H1 (cell line): ENCODE measurements at regions not wholly inside any gene's neighbourhood (a gene's known extent, or its start where the extent isn't known, plus 50 kb on each side); places are given as distances from the start of the nearest gene placed in this dataset.

Experiments
- CTCF ChIA-PET: fragments of 300-600 bp; sonication (Branson Sonifier 250); formaldehyde crosslinking; loops from one replicate; lab custom pipeline; 2021; ENCODE audit not compliant: partially characterized antibody; lab: Charles Lee
- POLR2A ChIA-PET: fragments of 300-600 bp; sonication (Branson Sonifier 250); formaldehyde crosslinking; loops from one replicate; lab custom pipeline; 2021; ENCODE audit warnings: inconsistent platforms; ENCODE audit not compliant: partially characterized antibody; lab: Charles Lee
- DNase-seq, 2 experiments: peaks; one replicate each; pipeline versions ENCODE4 v3.0.0 to v3.0.0-alpha.2; 2010 to 2022; ENCODE audit warnings: low spot score in 2 of 2, low read depth in 1 of 2, mixed read lengths in 1 of 2
- FAIRE-seq: peaks from 2 replicates; lab custom pipeline; 2011; peaks lifted over from hg19 to GRCh38; lab: Jason Lieb, UNC
- H2AFZ ChIP-seq: 2 replicates; pipeline ENCODE4 v1.8.1; 2012; ENCODE audit warnings: low read length, inconsistent platforms
- H2AK5ac ChIP-seq: 2 replicates; pipeline ENCODE4 v1.6.1; 2013; ENCODE audit warnings: low read depth, low read length
- H2BK120ac ChIP-seq: replicated peaks from 2 replicates; pipeline ENCODE3; 2013; ENCODE audit warnings: low read depth, low read length, inconsistent platforms
- H2BK12ac ChIP-seq: 2 replicates; pipeline ENCODE4 v1.6.1; 2013; ENCODE audit warnings: low read depth, low read length
- H2BK15ac ChIP-seq: 2 replicates; pipeline ENCODE4 v1.6.1; 2013; ENCODE audit warnings: low read length
- H2BK20ac ChIP-seq: 2 replicates; pipeline ENCODE4 v1.6.1; 2013; ENCODE audit warnings: low read length
- H2BK5ac ChIP-seq: 2 replicates; pipeline ENCODE4 v1.6.1; 2013; ENCODE audit warnings: low read depth, low read length
- H3K14ac ChIP-seq: 2 replicates; pipeline ENCODE4 v1.6.1; 2013; ENCODE audit warnings: inconsistent platforms; ENCODE audit not compliant: insufficient read length
- H3K18ac ChIP-seq: 2 replicates; pipeline ENCODE4 v1.6.1; 2013; ENCODE audit warnings: low read length; ENCODE audit errors: extremely low read depth
- H3K23ac ChIP-seq: 2 replicates; pipeline ENCODE4 v1.6.1; 2013; ENCODE audit warnings: inconsistent platforms; ENCODE audit not compliant: insufficient read length
- H3K23me2 ChIP-seq: 2 replicates; pipeline ENCODE4 v1.6.1; 2013; ENCODE audit warnings: low read depth, low read length
- H3K27ac ChIP-seq: 2 replicates; pipeline ENCODE4 v1.6.1; 2011; ENCODE audit warnings: low read depth, low read length, inconsistent platforms
- H3K27me3 ChIP-seq, 4 experiments: replicated peaks in 1 of 4; 1 replicate in 1 of 4; 2 replicates in 3 of 4; pipeline versions ENCODE4 v1.6.1 to v1.8.1; 2011 to 2013; ENCODE audit warnings: low read length in 3 of 4, mild to moderate bottlenecking in 3 of 4, inconsistent platforms in 2 of 4, mixed read lengths in 2 of 4, moderate library complexity in 1 of 4; ENCODE audit not compliant: control insufficient read depth in 3 of 4, insufficient read depth in 3 of 4; ENCODE audit errors: extremely low read depth in 1 of 4
- H3K36me3 ChIP-seq, 4 experiments: 2 replicates each; pipeline versions ENCODE4 v1.6.1 to v1.8.1; 2011 to 2013; ENCODE audit warnings: mild to moderate bottlenecking in 4 of 4, low read length in 3 of 4, moderate library complexity in 2 of 4, control low read depth in 1 of 4, inconsistent platforms in 1 of 4; ENCODE audit not compliant: insufficient read depth in 4 of 4, control insufficient read depth in 2 of 4
- H3K4ac ChIP-seq: replicated peaks from 2 replicates; pipeline ENCODE3; 2013; ENCODE audit warnings: low read length, low read depth, mixed read lengths, inconsistent platforms; ENCODE audit not compliant: insufficient read length
- H3K4me1 ChIP-seq, 4 experiments: replicated peaks in 1 of 4; 1 replicate in 1 of 4; 2 replicates in 3 of 4; pipeline versions ENCODE4 v1.6.1 to v1.8.1; 2011 to 2013; ENCODE audit warnings: low read length in 3 of 4, inconsistent platforms in 2 of 4, mixed read lengths in 1 of 4; ENCODE audit not compliant: insufficient read depth in 4 of 4, control insufficient read depth in 3 of 4
- H3K4me2 ChIP-seq, 2 experiments: 2 replicates each; pipeline versions ENCODE4 v1.6.1 to v1.8.1; 2011 to 2013; ENCODE audit warnings: low read depth in 2 of 2, low read length in 2 of 2, control low read depth in 1 of 2, inconsistent platforms in 1 of 2, mild to moderate bottlenecking in 1 of 2; ENCODE audit not compliant: insufficient read depth in 1 of 2
- H3K4me3 ChIP-seq, 4 experiments: fragments of 200-600, 300-600 bp in 1 of 4; sonication (generic), shearing (Covaris generic), sonication (Bioruptor Twin) in 1 of 4; 2 replicates each; pipeline versions ENCODE4 v1.5.1 to v1.8.1; 2011 to 2016; ENCODE audit warnings: low read length in 4 of 4, low read depth in 3 of 4, control low read depth in 2 of 4, inconsistent platforms in 2 of 4, mild to moderate bottlenecking in 2 of 4, mixed read lengths in 1 of 4, moderate library complexity in 1 of 4; ENCODE audit not compliant: insufficient read depth in 2 of 4; ENCODE audit errors: extremely low read depth in 1 of 4
- H3K56ac ChIP-seq: replicated peaks from 2 replicates; pipeline ENCODE3; 2013; ENCODE audit warnings: low read depth, mild to moderate bottlenecking, mixed read lengths, low read length, inconsistent platforms; ENCODE audit not compliant: insufficient read length
- H3K79me1 ChIP-seq: 2 replicates; pipeline ENCODE4 v1.6.1; 2013; ENCODE audit warnings: low read depth, low read length, control low read depth
- H3K79me2 ChIP-seq, 2 experiments: 2 replicates each; pipeline versions ENCODE4 v1.6.1 to v1.8.1; 2012 to 2013; ENCODE audit warnings: low read length in 2 of 2, mild to moderate bottlenecking in 2 of 2, inconsistent platforms in 1 of 2; ENCODE audit not compliant: insufficient read depth in 2 of 2, control insufficient read depth in 1 of 2
- H3K9ac ChIP-seq, 4 experiments: replicated peaks in 1 of 4; 1 replicate in 1 of 4; 2 replicates in 3 of 4; pipeline versions ENCODE4 v1.6.1 to v1.8.1; 2011 to 2013; ENCODE audit warnings: low read depth in 3 of 4, low read length in 3 of 4, control low read depth in 2 of 4, mild to moderate bottlenecking in 2 of 4, moderate library complexity in 2 of 4, inconsistent platforms in 1 of 4; ENCODE audit errors: extremely low read depth in 1 of 4
- H3K9me3 ChIP-seq, 2 experiments: 2 replicates each; pipeline versions ENCODE4 v1.6.1 to v1.8.1; 2012 to 2013; ENCODE audit warnings: mild to moderate bottlenecking in 2 of 2, moderate library complexity in 2 of 2, control low read depth in 1 of 2, inconsistent platforms in 1 of 2, low read depth in 1 of 2, low read length in 1 of 2, mixed read lengths in 1 of 2; ENCODE audit not compliant: insufficient read depth in 2 of 2
- H4K20me1 ChIP-seq, 2 experiments: replicated peaks in 1 of 2; 2 replicates each; pipeline versions ENCODE3 to v1.8.1; 2011 to 2013; ENCODE audit warnings: inconsistent platforms in 2 of 2, low read length in 2 of 2, mild to moderate bottlenecking in 1 of 2; ENCODE audit not compliant: insufficient read depth in 2 of 2, control insufficient read depth in 1 of 2
- H4K5ac ChIP-seq: 2 replicates; pipeline ENCODE4 v1.6.1; 2013; ENCODE audit warnings: low read length, low read depth, mixed read lengths, inconsistent platforms; ENCODE audit not compliant: insufficient read length
- H4K8ac ChIP-seq: 2 replicates; pipeline ENCODE4 v1.8.0; 2013; ENCODE audit warnings: mild to moderate bottlenecking, moderate library complexity, low read length, inconsistent platforms; ENCODE audit not compliant: insufficient read depth; ENCODE audit errors: extremely low read depth
- H4K91ac ChIP-seq: replicated peaks from 2 replicates; pipeline ENCODE3; 2013; ENCODE audit warnings: low read length, mixed read lengths, inconsistent platforms; ENCODE audit not compliant: insufficient read length
- BACH1 ChIP-seq: IDR thresholded peaks from 2 replicates; pipeline ENCODE4 v1.6.1; 2012; ENCODE audit warnings: low read length, improper control_type of control experiment
- CREB1 ChIP-seq: IDR thresholded peaks from 2 replicates; pipeline ENCODE4 v1.6.1; 2012; ENCODE audit warnings: inconsistent platforms
- EP300 ChIP-seq, 2 experiments: IDR thresholded peaks; 1 replicate in 1 of 2; 2 replicates in 1 of 2; pipeline ENCODE4 v1.6.1; 2011 to 2012; ENCODE audit warnings: low read depth in 2 of 2, low read length in 2 of 2, mild to moderate bottlenecking in 2 of 2, borderline replicate concordance in 1 of 2, inconsistent platforms in 1 of 2, moderate library complexity in 1 of 2
- GABPA ChIP-seq: IDR thresholded peaks from 2 replicates; pipeline ENCODE4 v1.6.1; 2011; ENCODE audit warnings: mild to moderate bottlenecking, low read length, moderate library complexity, borderline replicate concordance; ENCODE audit not compliant: insufficient read depth
- HDAC6 ChIP-seq: IDR thresholded peaks from one replicate; pipeline ENCODE4 v1.7.1; 2012; ENCODE audit warnings: low read depth, mild to moderate bottlenecking, inconsistent platforms, low read length, moderate library complexity
- KDM1A ChIP-seq: fragments of 200-600, 300-600 bp; sonication (generic); IDR thresholded peaks from 2 replicates; pipeline ENCODE4 v1.7.1; 2016; ENCODE audit warnings: mild to moderate bottlenecking, low read length, borderline replicate concordance
- MAX ChIP-seq: IDR thresholded peaks from 2 replicates; pipeline ENCODE4 v1.6.1; 2012; ENCODE audit warnings: inconsistent platforms
- NANOG ChIP-seq: IDR thresholded peaks from 2 replicates; pipeline ENCODE4 v1.6.1; 2011; ENCODE audit warnings: low read length, low read depth, mild to moderate bottlenecking, inconsistent platforms; ENCODE audit not compliant: insufficient read depth, poor library complexity, severe bottlenecking
- RXRA ChIP-seq: IDR thresholded peaks from 2 replicates; pipeline ENCODE4 v1.6.1; 2011; ENCODE audit warnings: low read depth, mild to moderate bottlenecking, low read length, moderate library complexity; ENCODE audit not compliant: insufficient read depth
- SIN3A ChIP-seq, 2 experiments: IDR thresholded peaks in 1 of 2; conservative IDR thresholded peaks in 1 of 2; 2 replicates each; pipeline ENCODE4 v1.6.1; 2011 to 2012; ENCODE audit warnings: low read length in 2 of 2, improper control_type of control experiment in 1 of 2, low read depth in 1 of 2, mild to moderate bottlenecking in 1 of 2
- TAF1 ChIP-seq: IDR thresholded peaks from 2 replicates; pipeline ENCODE4 v1.6.1; 2011; ENCODE audit warnings: mild to moderate bottlenecking, low read depth, low read length
- USF2 ChIP-seq: IDR thresholded peaks from 2 replicates; pipeline ENCODE4 v1.6.1; 2011; ENCODE audit warnings: low read length, improper control_type of control experiment
- ZNF274 ChIP-seq: IDR thresholded peaks from 2 replicates; pipeline ENCODE4 v1.7.0; 2012; ENCODE audit warnings: low read length, borderline replicate concordance; ENCODE audit errors: extremely low read depth
- WGBS, 2 experiments: shearing (Covaris generic) in 1 of 2; methylation state at CpG; one replicate each; pipeline versions ENCODE4 v1.1.6 to v1.1.7; 2013 to 2015; ENCODE audit warnings: low lambda C conversion rate in 2 of 2, mixed read lengths in 2 of 2, inconsistent platforms in 1 of 2, low coverage in 1 of 2, missing lambda C conversion rate in 1 of 2; ENCODE audit not compliant: insufficient replicate concordance in 2 of 2, insufficient coverage in 1 of 2, insufficient read length in 1 of 2; ENCODE audit errors: extremely low coverage in 1 of 2, missing lambda C conversion rate in 1 of 2; 5-methylcytosine and 5-hydroxymethylcytosine counted together

- Histone ChIP-seq H3K4me1 (peaks cover 0 to 5% (median 2%) of the 10 kb centered on the region in 4 experiments; a peak in 1 of 7 replicates), H2BK5ac (no peak overlapping the region), H2AFZ (no peak overlapping the region), H4K20me1 (no peaks in the 10 kb centered on the region), H3K79me2 (peaks cover 0 to 10% of the 10 kb centered on the region in 2 experiments; a peak in 2 of 4 replicates), H3K79me1 (no peaks in the 10 kb centered on the region), H4K91ac (no peak overlapping the region), H2BK20ac (no peak overlapping the region), H3K56ac (no peak overlapping the region), H2BK15ac (no peak overlapping the region), H3K23ac (no peak overlapping the region), H4K8ac (no peak overlapping the region), H3K9me3 (no peaks in the 10 kb centered on the region), H3K36me3 (no peaks in the 10 kb centered on the region), H2BK12ac (no peak overlapping the region), H4K5ac (peak overlapping the region; percentile 5), H3K4me3 (peak overlapping the region in 1 of 4 experiments; percentile 96; a peak in 1 of 8 replicates), H3K27me3 (no peaks in the 10 kb centered on the region), H3K4ac (no peak overlapping the region), H3K18ac (no peak overlapping the region), H2BK120ac (no peak overlapping the region), H3K4me2 (peak overlapping the region in 1 of 2 experiments; percentile 73; a peak in 2 of 4 replicates), H3K23me2 (peaks cover 12% of the 10 kb centered on the region), H3K27ac (no peak overlapping the region), H3K9ac (no peak overlapping the region), H3K14ac (no peak overlapping the region), H2AK5ac (no peak overlapping the region)
- ChIA-PET CTCF (no interaction called here), POLR2A (interaction anchor here (1.3 to 15.8 kb wide), 5 partner anchors 21 to 55 kb away, joined by 5 to 2035 read pairs (median 9); a partner anchor contains a TSS)
- 95% methylated on average over 3 of the region's 3 CpGs; no CpG with 5 or more reads in 1 of the 2 experiments for WGBS, 2 experiments
- no peak for FAIRE-seq
- DNase-seq: no peak
- TF ChIP-seq KDM1A: no peak
- no peak for TF ChIP-seq EP300 (IDR thresholded peaks at IDR 0.05; ENCODE audit: borderline replicate concordance in 1 of 2, low read depth in 2 of 2, low read length in 2 of 2)
- TF ChIP-seq SIN3A (conservative IDR thresholded peaks at IDR 0.05 in 1 of 2, IDR thresholded peaks at IDR 0.05 in 1 of 2; ENCODE audit: low read depth in 1 of 2, low read length in 2 of 2): no peak
- TF ChIP-seq MAX: no peak
- no peak for TF ChIP-seq NANOG
- TF ChIP-seq TAF1: no peak
- TF ChIP-seq RXRA: no peak
- no peak for TF ChIP-seq GABPA
- no peak for TF ChIP-seq USF2
- no peak for TF ChIP-seq ZNF274
- no peak for TF ChIP-seq BACH1
- TF ChIP-seq CREB1: no peak
- no peak for TF ChIP-seq HDAC6
These were observed 71.6 kb downstream of the OR2B2 start for GRCh38 chr6:27840572-27840971.
